22Rv1 (cell line): ENCODE measurements at regions not wholly inside any gene's neighbourhood (a gene's known extent, or its start where the extent isn't known, plus 50 kb on each side); places are given as distances from the start of the nearest gene placed in this dataset.

Experiments used
- CTCF ChIP-seq: fragments of 450-650 bp; IDR thresholded peaks from 2 replicates; pipeline ENCODE4 v1.5.1; 2017; ENCODE audit warnings: mild to moderate bottlenecking
- ZFX ChIP-seq: fragments of 450-650 bp; IDR thresholded peaks from 2 replicates; pipeline ENCODE4 v1.6.1; 2017; ENCODE audit warnings: antibody characterized with exemption, borderline replicate concordance

DNA sequence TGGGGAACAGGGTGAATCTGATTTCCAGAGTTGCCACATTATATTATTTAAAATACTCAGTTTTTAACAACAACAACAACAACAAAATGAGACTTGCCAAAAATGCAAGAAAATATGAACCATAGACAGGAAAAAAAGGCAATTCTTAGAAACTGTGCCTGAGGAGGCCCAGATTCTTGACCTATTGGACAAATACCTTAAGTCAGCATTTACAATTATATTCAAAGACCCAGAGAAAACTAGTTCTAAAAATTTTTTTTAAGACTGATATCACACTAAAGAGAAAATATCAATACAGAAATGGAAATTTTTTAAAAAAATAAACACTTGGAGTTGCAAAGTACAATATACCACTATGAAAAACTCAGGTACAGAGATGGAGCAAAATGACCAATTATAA, 152.8 kb upstream of the LYPLAL1 start:
- TF ChIP-seq CTCF (no peak), ZFX (no peak)
